ENCODE measurements at regions not wholly inside any gene's neighbourhood (a gene's known extent, or its start where the extent isn't known, plus 50 kb on each side); places are given as distances from the start of the nearest gene placed in this dataset.

GRCh38 chr6:44631968-44632367 lies 244.5 kb downstream of the CDC5L start:
- no peak overlapping the region for H3K4me3 ChIP-seq (ENCODE audit: low read depth, low read length)
- TF ChIP-seq CTCF (IDR thresholded peaks at IDR 0.05; ENCODE audit: low read depth, low read length) = no peak

GRCh38 chr6:44634321-44634720 lies 246.8 kb downstream of the CDC5L start:
- no peak for TF ChIP-seq CTCF (IDR thresholded peaks at IDR 0.05; ENCODE audit: low read depth, low read length)
- no peak overlapping the region for H3K4me3 ChIP-seq (ENCODE audit: low read depth, low read length)

GRCh38 chr6:44635486-44635885 lies 248.0 kb downstream of the CDC5L start:
- no peak for TF ChIP-seq CTCF (IDR thresholded peaks at IDR 0.05; ENCODE audit: low read depth, low read length)
- no peak overlapping the region for H3K4me3 ChIP-seq (ENCODE audit: low read depth, low read length)

- H3K4me3 ChIP-seq (ENCODE audit: low read depth, low read length) = no peak overlapping the region
- TF ChIP-seq CTCF (IDR thresholded peaks at IDR 0.05; ENCODE audit: low read depth, low read length) = no peak
Measured at GRCh38 chr6:44636561-44637248, 249.2 kb downstream of the CDC5L start.

- no peak for TF ChIP-seq CTCF (IDR thresholded peaks at IDR 0.05; ENCODE audit: low read depth, low read length)
- no peak overlapping the region for H3K4me3 ChIP-seq (ENCODE audit: low read depth, low read length)
Measured at GRCh38 chr6:44641344-44642031, 254.0 kb downstream of the CDC5L start.

GRCh38 chr6:44642349-44642748 lies 254.8 kb downstream of the CDC5L start:
- no peak for TF ChIP-seq CTCF (IDR thresholded peaks at IDR 0.05; ENCODE audit: low read depth, low read length)
- H3K4me3 ChIP-seq (ENCODE audit: low read depth, low read length) = no peak overlapping the region

GRCh38 chr6:44642870-44643522 lies 255.5 kb downstream of the CDC5L start:
- no peak for TF ChIP-seq CTCF (IDR thresholded peaks at IDR 0.05; ENCODE audit: low read depth, low read length)
- no peak overlapping the region for H3K4me3 ChIP-seq (ENCODE audit: low read depth, low read length)
